ENCODE measurements at regions not wholly inside any gene's neighbourhood (a gene's known extent, or its start where the extent isn't known, plus 50 kb on each side); places are given as distances from the start of the nearest gene placed in this dataset.

GRCh38 chr2:80778704-80779103, 474.2 kb upstream of the LRRTM1 start:
- TF ChIP-seq, protein P1, sequence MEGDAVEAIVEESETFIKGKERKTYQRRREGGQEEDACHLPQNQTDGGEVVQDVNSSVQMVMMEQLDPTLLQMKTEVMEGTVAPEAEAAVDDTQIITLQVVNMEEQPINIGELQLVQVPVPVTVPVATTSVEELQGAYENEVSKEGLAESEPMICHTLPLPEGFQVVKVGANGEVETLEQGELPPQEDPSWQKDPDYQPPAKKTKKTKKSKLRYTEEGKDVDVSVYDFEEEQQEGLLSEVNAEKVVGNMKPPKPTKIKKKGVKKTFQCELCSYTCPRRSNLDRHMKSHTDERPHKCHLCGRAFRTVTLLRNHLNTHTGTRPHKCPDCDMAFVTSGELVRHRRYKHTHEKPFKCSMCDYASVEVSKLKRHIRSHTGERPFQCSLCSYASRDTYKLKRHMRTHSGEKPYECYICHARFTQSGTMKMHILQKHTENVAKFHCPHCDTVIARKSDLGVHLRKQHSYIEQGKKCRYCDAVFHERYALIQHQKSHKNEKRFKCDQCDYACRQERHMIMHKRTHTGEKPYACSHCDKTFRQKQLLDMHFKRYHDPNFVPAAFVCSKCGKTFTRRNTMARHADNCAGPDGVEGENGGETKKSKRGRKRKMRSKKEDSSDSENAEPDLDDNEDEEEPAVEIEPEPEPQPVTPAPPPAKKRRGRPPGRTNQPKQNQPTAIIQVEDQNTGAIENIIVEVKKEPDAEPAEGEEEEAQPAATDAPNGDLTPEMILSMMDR (IDR thresholded peaks at IDR 0.05), result no peak
- TF ChIP-seq POLR2A (IDR thresholded peaks at IDR 0.05), result no peak

Measured in breast epithelium (tissue), 3 donors.